HG03442 (cell line): ENCODE measurements at regions not wholly inside any gene's neighbourhood (a gene's known extent, or its start where the extent isn't known, plus 50 kb on each side); places are given as distances from the start of the nearest gene placed in this dataset.

ENCODE experiments used
- ATAC-seq: cut with Tn5 transposase; IDR thresholded peaks from one replicate; pipeline ENCODE4 v1.9.1; 2021; ENCODE audit warnings: mild to moderate bottlenecking, moderate library complexity; ENCODE audit not compliant: unreplicated experiment

GRCh38 chr3:18295171-18295920 is 129.8 kb downstream of the SATB1 start:
- peak; percentile 95 for ATAC-seq

GRCh38 chr3:18290157-18290556 is 135.0 kb downstream of the SATB1 start:
- ATAC-seq: no peak

GRCh38 chr3:18288243-18288642 is 136.9 kb downstream of the SATB1 start:
- ATAC-seq: no peak

GRCh38 chr3:18284716-18285115 is 140.4 kb downstream of the SATB1 start:
- ATAC-seq: no peak

- no peak for ATAC-seq
These were observed 141.5 kb downstream of the SATB1 start for GRCh38 chr3:18283680-18284079.

- no peak for ATAC-seq
These were observed 142.6 kb downstream of the SATB1 start for GRCh38 chr3:18282507-18282906.

- ATAC-seq: no peak
These were observed 145.9 kb downstream of the SATB1 start for GRCh38 chr3:18279226-18279737.

- ATAC-seq: no peak
These were observed 160.3 kb downstream of the SATB1 start for GRCh38 chr3:18264853-18265252.

GRCh38 chr3:18264361-18264760 is 160.8 kb downstream of the SATB1 start:
- ATAC-seq: no peak

- peak; percentile 63 for ATAC-seq
These were observed 166.6 kb downstream of the SATB1 start for GRCh38 chr3:18258492-18258891.

GRCh38 chr3:18252578-18252977 is 172.6 kb downstream of the SATB1 start:
- no peak for ATAC-seq

GRCh38 chr3:18250991-18251390 is 174.1 kb downstream of the SATB1 start:
- no peak for ATAC-seq

GRCh38 chr3:18249126-18249525 is 176.0 kb downstream of the SATB1 start:
- ATAC-seq: no peak

GRCh38 chr3:18247776-18248310 is 177.3 kb downstream of the SATB1 start:
- no peak for ATAC-seq

GRCh38 chr3:18247139-18247695 is 177.9 kb downstream of the SATB1 start:
- no peak for ATAC-seq

GRCh38 chr3:18246336-18247060 is 178.6 kb downstream of the SATB1 start:
- ATAC-seq: no peak

- ATAC-seq: peak; percentile 80
These were observed 179.4 kb downstream of the SATB1 start for GRCh38 chr3:18245721-18246120.

- no peak for ATAC-seq
These were observed 183.3 kb downstream of the SATB1 start for GRCh38 chr3:18241837-18242236.

GRCh38 chr3:18239674-18240073 is 185.5 kb downstream of the SATB1 start:
- ATAC-seq: no peak

GRCh38 chr3:18238746-18239331 is 186.3 kb downstream of the SATB1 start:
- ATAC-seq: no peak

GRCh38 chr3:18238332-18238731 is 186.8 kb downstream of the SATB1 start:
- ATAC-seq: no peak
